ENCODE measurements at regions not wholly inside any gene's neighbourhood (a gene's known extent, or its start where the extent isn't known, plus 50 kb on each side); places are given as distances from the start of the nearest gene placed in this dataset.

GRCh38 chr6:6436366-6436765 lies 115.9 kb upstream of the F13A1 start:
- TF ChIP-seq, protein P1, sequence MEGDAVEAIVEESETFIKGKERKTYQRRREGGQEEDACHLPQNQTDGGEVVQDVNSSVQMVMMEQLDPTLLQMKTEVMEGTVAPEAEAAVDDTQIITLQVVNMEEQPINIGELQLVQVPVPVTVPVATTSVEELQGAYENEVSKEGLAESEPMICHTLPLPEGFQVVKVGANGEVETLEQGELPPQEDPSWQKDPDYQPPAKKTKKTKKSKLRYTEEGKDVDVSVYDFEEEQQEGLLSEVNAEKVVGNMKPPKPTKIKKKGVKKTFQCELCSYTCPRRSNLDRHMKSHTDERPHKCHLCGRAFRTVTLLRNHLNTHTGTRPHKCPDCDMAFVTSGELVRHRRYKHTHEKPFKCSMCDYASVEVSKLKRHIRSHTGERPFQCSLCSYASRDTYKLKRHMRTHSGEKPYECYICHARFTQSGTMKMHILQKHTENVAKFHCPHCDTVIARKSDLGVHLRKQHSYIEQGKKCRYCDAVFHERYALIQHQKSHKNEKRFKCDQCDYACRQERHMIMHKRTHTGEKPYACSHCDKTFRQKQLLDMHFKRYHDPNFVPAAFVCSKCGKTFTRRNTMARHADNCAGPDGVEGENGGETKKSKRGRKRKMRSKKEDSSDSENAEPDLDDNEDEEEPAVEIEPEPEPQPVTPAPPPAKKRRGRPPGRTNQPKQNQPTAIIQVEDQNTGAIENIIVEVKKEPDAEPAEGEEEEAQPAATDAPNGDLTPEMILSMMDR (IDR thresholded peaks at IDR 0.05), result no peak
- no peak for TF ChIP-seq POLR2A (IDR thresholded peaks at IDR 0.05)
